A549 (cell line): ENCODE measurements at regions not wholly inside any gene's neighbourhood (a gene's known extent, or its start where the extent isn't known, plus 50 kb on each side); places are given as distances from the start of the nearest gene placed in this dataset.

ENCODE experiments used
- CHD2 ChIP-seq: fragments of 150-350 bp; IDR thresholded peaks from 2 replicates; pipeline ENCODE4 v1.6.1; 2014; ENCODE audit warnings: low read length; ENCODE audit not compliant: partially characterized antibody
- HOXA7 ChIP-seq: fragments of 250-450 bp; sonication (Bioruptor Pico); IDR thresholded peaks from 2 replicates; pipeline ENCODE4 v1.5.0; 2020; ENCODE audit warnings: mild to moderate bottlenecking, moderate library complexity
- JUN ChIP-seq, 2 experiments: fragments of >200 bp; sonication (Bioruptor Twin); formaldehyde crosslinking; IDR thresholded peaks; 2 replicates in 1 of 2; 3 replicates in 1 of 2; pipeline ENCODE4 v1.6.1; 2016 to 2017
- POLR2A ChIP-seq: IDR thresholded peaks from 2 replicates; pipeline ENCODE4 v1.6.1; 2012; ENCODE audit warnings: mild to moderate bottlenecking, low read length
- TFCP2L1 ChIP-seq: fragments of 250-450 bp; sonication (Bioruptor Pico); IDR thresholded peaks from 2 replicates; pipeline ENCODE4 v1.5.0; 2021; ENCODE audit warnings: mild to moderate bottlenecking
- ZSCAN20 ChIP-seq: fragments of 250-450 bp; sonication (Bioruptor Pico); IDR thresholded peaks from 2 replicates; pipeline ENCODE4 v1.8.0; 2022; ENCODE audit warnings: mild to moderate bottlenecking, moderate library complexity
- TF ChIP-seq, protein P1 (sequence below): IDR thresholded peaks from 2 replicates; pipeline ENCODE4 v1.6.1; 2012
- TF ChIP-seq, protein P2 (sequence below): fragments of 450-650 bp; IDR thresholded peaks from 2 replicates; pipeline ENCODE4 v1.6.1; 2014; ENCODE audit warnings: antibody characterized with exemption
- TF ChIP-seq, protein P3 (sequence below): fragments of >200 bp; sonication (Bioruptor Twin); formaldehyde crosslinking; IDR thresholded peaks from 3 replicates; pipeline ENCODE4 v1.5.1; 2016
- TF ChIP-seq, protein P4 (sequence below): fragments of 200-600 bp; sonication (generic); IDR thresholded peaks from 2 replicates; pipeline ENCODE4 v1.6.1; 2016; ENCODE audit warnings: antibody characterized with exemption, mild to moderate bottlenecking, moderate library complexity
- TF ChIP-seq, protein P5 (sequence below): fragments of 250-450 bp; sonication (Bioruptor Pico); IDR thresholded peaks from 2 replicates; pipeline ENCODE4 v1.5.0; 2021; ENCODE audit warnings: mild to moderate bottlenecking, moderate library complexity, borderline replicate concordance

DNA sequence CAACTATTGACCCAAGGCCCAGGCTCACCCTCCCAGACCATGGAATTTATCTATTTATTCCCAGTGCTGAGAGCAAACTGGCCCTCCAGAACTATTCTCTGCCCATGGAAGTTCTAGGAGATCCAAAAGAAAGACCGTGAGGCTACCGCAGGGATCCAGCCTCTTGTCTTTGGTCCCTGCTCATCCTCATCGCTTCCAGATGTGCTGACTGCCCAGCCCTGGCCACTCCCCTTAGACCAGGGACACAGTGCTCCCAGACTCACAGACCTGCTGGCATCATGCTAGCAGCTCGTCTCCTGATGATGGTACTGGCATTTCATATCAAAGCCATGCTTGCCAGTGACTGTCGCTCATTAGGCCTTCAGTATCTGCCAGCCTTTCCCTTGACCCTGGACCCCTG is 405.7 kb upstream of the PPP2R3A start:
- no peak for TF ChIP-seq TFCP2L1 (CRISPR knock-in tag)
- TF ChIP-seq, protein P1, sequence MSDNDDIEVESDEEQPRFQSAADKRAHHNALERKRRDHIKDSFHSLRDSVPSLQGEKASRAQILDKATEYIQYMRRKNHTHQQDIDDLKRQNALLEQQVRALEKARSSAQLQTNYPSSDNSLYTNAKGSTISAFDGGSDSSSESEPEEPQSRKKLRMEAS = no peak
- TF ChIP-seq HOXA7 (CRISPR knock-in tag) = no peak
- TF ChIP-seq ZSCAN20 (CRISPR knock-in tag) = no peak
- TF ChIP-seq, protein P2, sequence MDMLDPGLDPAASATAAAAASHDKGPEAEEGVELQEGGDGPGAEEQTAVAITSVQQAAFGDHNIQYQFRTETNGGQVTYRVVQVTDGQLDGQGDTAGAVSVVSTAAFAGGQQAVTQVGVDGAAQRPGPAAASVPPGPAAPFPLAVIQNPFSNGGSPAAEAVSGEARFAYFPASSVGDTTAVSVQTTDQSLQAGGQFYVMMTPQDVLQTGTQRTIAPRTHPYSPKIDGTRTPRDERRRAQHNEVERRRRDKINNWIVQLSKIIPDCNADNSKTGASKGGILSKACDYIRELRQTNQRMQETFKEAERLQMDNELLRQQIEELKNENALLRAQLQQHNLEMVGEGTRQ = no peak
- TF ChIP-seq, protein P3, sequence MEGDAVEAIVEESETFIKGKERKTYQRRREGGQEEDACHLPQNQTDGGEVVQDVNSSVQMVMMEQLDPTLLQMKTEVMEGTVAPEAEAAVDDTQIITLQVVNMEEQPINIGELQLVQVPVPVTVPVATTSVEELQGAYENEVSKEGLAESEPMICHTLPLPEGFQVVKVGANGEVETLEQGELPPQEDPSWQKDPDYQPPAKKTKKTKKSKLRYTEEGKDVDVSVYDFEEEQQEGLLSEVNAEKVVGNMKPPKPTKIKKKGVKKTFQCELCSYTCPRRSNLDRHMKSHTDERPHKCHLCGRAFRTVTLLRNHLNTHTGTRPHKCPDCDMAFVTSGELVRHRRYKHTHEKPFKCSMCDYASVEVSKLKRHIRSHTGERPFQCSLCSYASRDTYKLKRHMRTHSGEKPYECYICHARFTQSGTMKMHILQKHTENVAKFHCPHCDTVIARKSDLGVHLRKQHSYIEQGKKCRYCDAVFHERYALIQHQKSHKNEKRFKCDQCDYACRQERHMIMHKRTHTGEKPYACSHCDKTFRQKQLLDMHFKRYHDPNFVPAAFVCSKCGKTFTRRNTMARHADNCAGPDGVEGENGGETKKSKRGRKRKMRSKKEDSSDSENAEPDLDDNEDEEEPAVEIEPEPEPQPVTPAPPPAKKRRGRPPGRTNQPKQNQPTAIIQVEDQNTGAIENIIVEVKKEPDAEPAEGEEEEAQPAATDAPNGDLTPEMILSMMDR = no peak
- TF ChIP-seq CHD2 = no peak
- TF ChIP-seq, protein P4, sequence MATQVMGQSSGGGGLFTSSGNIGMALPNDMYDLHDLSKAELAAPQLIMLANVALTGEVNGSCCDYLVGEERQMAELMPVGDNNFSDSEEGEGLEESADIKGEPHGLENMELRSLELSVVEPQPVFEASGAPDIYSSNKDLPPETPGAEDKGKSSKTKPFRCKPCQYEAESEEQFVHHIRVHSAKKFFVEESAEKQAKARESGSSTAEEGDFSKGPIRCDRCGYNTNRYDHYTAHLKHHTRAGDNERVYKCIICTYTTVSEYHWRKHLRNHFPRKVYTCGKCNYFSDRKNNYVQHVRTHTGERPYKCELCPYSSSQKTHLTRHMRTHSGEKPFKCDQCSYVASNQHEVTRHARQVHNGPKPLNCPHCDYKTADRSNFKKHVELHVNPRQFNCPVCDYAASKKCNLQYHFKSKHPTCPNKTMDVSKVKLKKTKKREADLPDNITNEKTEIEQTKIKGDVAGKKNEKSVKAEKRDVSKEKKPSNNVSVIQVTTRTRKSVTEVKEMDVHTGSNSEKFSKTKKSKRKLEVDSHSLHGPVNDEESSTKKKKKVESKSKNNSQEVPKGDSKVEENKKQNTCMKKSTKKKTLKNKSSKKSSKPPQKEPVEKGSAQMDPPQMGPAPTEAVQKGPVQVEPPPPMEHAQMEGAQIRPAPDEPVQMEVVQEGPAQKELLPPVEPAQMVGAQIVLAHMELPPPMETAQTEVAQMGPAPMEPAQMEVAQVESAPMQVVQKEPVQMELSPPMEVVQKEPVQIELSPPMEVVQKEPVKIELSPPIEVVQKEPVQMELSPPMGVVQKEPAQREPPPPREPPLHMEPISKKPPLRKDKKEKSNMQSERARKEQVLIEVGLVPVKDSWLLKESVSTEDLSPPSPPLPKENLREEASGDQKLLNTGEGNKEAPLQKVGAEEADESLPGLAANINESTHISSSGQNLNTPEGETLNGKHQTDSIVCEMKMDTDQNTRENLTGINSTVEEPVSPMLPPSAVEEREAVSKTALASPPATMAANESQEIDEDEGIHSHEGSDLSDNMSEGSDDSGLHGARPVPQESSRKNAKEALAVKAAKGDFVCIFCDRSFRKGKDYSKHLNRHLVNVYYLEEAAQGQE = no peak
- no peak for TF ChIP-seq JUN (IDR thresholded peaks at IDR 0.05)
- TF ChIP-seq, protein P5, sequence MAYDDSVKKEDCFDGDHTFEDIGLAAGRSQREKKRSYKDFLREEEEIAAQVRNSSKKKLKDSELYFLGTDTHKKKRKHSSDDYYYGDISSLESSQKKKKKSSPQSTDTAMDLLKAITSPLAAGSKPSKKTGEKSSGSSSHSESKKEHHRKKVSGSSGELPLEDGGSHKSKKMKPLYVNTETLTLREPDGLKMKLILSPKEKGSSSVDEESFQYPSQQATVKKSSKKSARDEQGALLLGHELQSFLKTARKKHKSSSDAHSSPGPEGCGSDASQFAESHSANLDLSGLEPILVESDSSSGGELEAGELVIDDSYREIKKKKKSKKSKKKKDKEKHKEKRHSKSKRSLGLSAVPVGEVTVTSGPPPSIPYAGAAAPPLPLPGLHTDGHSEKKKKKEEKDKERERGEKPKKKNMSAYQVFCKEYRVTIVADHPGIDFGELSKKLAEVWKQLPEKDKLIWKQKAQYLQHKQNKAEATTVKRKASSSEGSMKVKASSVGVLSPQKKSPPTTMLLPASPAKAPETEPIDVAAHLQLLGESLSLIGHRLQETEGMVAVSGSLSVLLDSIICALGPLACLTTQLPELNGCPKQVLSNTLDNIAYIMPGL (CRISPR knock-in tag) = no peak
- no peak for TF ChIP-seq POLR2A
